Tibial artery (tissue), 4 donors: ENCODE measurements at regions not wholly inside any gene's neighbourhood (a gene's known extent, or its start where the extent isn't known, plus 50 kb on each side); places are given as distances from the start of the nearest gene placed in this dataset.

Experiments
- DNase-seq, 2 donors: peaks; one replicate each; pipeline ENCODE4 v3.0.0-alpha.2; 2019
- H3K27ac ChIP-seq, 2 donors: fragments of 200-600 bp; sonication (generic) in 1 of 2; 1 replicate in 1 of 2; 2 replicates in 1 of 2; pipeline ENCODE4 v1.5.1; 2018 to 2019; ENCODE audit warnings: mild to moderate bottlenecking in 1 of 2
- H3K27me3 ChIP-seq, 2 donors: fragments of 200-600 bp; sonication (generic) in 1 of 2; one replicate each; pipeline versions ENCODE4 v1.5.1 to v1.6.0; 2016 to 2019
- H3K36me3 ChIP-seq, 3 donors: fragments of 200-600 bp; sonication (generic) in 2 of 3; one replicate each; pipeline ENCODE4 v1.5.1; 2016 to 2019; ENCODE audit warnings: mild to moderate bottlenecking in 2 of 3
- H3K4me1 ChIP-seq, 4 donors: fragments of 200-600 bp; sonication (generic) in 2 of 4; 1 replicate in 3 of 4; 2 replicates in 1 of 4; pipeline ENCODE4 v1.5.1; 2016 to 2019
- H3K4me3 ChIP-seq, 2 donors: fragments of 200-600 bp; sonication (generic) in 1 of 2; 1 replicate in 1 of 2; 2 replicates in 1 of 2; pipeline ENCODE4 v1.5.1; 2018 to 2019; ENCODE audit warnings: mild to moderate bottlenecking in 2 of 2
- H3K9me3 ChIP-seq, 3 donors: fragments of 200-600 bp; sonication (generic) in 1 of 3; one replicate each; pipeline ENCODE4 v1.5.1; 2016 to 2019
- intact Hi-C: fragments of 100-400 bp; cut with DNase I; formaldehyde crosslinking; loops from one replicate; pipeline ENCODE4 v1.15.0; 2023; ENCODE audit warnings: low total_unique reads
- TF ChIP-seq, protein P1 (sequence below), 2 experiments: fragments of 200-600 bp in 1 of 2; fragments of 450-650 bp in 1 of 2; IDR thresholded peaks; one replicate each; pipeline ENCODE4 v1.5.1; 2017 to 2019; ENCODE audit warnings: antibody characterized with exemption in 2 of 2, mild to moderate bottlenecking in 1 of 2, moderate library complexity in 1 of 2

DNA sequence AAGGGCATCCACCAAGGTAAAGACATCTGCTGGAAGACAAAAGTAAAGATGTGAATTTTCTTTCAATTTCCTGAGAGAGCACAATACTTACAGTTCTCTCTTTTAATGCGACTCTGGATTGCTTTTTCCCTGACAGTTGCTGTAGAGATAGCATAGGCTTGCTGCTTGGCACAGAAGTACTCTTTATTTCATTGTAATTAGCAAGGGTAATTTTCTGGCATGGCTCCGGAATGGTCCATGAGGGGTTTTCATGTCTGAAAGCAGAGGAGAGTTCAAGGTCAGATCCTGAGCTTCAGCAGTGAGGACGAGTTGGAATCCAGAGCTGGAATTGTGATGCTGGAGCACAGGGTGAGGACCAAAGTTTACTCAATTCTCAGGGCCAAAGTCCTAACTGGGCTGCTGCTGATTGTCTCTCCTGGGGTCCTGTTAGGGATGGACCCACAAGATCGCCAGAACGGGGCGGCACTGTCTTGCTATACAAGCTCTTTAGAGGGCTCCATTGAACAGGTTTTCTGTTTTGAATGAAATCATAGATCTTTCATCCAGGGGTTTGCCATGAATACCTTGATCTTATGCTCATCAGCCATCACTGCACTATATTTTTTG is 190.0 kb upstream of the MKI67 start:
- DNase-seq = peak in 1 of 2 donors; percentile 20
- Histone ChIP-seq H3K27me3 (no peaks in the 10 kb centered on the region), H3K4me1 (no peaks in the 10 kb centered on the region), H3K36me3 (no peaks in the 10 kb centered on the region), H3K4me3 (no peak overlapping the region), H3K9me3 (no peaks in the 10 kb centered on the region), H3K27ac (no peak overlapping the region)
- TF ChIP-seq, protein P1, sequence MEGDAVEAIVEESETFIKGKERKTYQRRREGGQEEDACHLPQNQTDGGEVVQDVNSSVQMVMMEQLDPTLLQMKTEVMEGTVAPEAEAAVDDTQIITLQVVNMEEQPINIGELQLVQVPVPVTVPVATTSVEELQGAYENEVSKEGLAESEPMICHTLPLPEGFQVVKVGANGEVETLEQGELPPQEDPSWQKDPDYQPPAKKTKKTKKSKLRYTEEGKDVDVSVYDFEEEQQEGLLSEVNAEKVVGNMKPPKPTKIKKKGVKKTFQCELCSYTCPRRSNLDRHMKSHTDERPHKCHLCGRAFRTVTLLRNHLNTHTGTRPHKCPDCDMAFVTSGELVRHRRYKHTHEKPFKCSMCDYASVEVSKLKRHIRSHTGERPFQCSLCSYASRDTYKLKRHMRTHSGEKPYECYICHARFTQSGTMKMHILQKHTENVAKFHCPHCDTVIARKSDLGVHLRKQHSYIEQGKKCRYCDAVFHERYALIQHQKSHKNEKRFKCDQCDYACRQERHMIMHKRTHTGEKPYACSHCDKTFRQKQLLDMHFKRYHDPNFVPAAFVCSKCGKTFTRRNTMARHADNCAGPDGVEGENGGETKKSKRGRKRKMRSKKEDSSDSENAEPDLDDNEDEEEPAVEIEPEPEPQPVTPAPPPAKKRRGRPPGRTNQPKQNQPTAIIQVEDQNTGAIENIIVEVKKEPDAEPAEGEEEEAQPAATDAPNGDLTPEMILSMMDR (IDR thresholded peaks at IDR 0.05) = no peak
- intact Hi-C loops = no loop called here

DNA sequence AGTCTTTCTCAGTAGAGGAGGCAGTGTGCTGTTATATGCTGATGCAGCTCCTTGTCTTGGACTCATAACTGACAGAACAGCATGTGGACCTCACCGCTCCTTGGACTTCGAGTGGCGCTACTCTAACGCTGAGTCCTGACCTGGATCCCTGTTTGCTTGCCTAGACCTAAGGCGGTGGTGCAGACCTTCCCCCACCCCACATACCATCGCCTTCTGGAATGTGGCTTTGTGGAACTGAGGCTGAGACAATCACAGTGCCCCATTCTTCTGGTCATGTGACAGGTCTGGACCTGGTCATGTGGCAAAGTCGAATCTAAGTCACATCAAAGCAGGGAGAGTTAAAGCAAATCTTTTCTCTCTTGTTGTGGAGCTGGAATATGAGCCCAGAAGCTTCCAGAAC is 190.7 kb upstream of the MKI67 start:
- H3K9me3 ChIP-seq = no peaks in the 10 kb centered on the region
- H3K4me3 ChIP-seq = no peak overlapping the region
- peak in 1 of 2 donors; percentile 32 for DNase-seq
- H3K27ac ChIP-seq = no peak overlapping the region
- no peaks in the 10 kb centered on the region for H3K36me3 ChIP-seq
- H3K27me3 ChIP-seq = no peaks in the 10 kb centered on the region
- TF ChIP-seq, protein P1 (IDR thresholded peaks at IDR 0.05) = no peak
- no peaks in the 10 kb centered on the region for H3K4me1 ChIP-seq
- intact Hi-C loops = no loop called here

DNA sequence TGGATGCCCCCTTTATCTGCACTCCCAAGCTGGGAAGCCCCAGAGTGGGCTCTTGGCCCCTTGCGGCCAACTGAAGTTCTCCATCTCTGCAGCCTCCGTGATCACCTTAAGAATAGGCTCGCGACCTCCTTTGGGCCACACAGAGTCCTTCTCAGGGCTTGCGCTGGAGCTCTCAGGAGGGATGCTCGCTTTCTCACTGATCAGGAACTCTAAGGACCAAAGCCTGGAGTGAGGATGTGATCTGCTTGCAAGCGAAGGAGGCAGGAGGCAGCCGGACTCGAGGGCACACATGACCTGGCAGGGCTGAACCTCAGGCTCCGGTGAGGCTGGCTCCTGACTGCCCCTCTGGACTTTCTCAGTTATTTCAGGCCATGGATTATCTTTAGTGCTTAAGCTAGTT is 192.1 kb upstream of the MKI67 start:
- Histone ChIP-seq H3K27ac (no peak overlapping the region), H3K4me3 (no peak overlapping the region), H3K27me3 (no peaks in the 10 kb centered on the region), H3K9me3 (no peaks in the 10 kb centered on the region), H3K4me1 (no peaks in the 10 kb centered on the region), H3K36me3 (no peaks in the 10 kb centered on the region)
- peak in 1 of 2 donors; percentile 24 for DNase-seq
- TF ChIP-seq, protein P1 (IDR thresholded peaks at IDR 0.05) = no peak
- intact Hi-C loops = no loop called here

DNA sequence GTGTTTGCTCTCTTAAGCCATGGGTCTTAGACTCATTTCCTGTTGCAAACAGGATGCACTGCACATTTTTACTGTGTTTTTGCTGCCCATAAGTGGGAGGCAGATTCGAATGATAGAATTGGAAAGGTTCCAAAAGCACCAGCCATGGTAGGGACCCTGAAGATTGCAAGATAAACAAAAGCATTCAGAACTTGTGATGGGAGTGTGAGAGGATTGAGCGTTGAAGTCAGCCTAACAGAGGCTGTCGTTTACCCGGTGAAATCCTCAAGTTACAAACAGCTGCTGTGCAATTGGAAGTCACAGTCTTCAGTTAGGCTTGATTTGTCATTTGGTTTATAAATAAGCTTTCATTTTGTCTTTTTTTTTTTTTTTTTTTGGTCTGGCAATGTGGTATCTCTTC is 192.7 kb upstream of the MKI67 start:
- intact Hi-C loops = no loop called here
- TF ChIP-seq, protein P1 (IDR thresholded peaks at IDR 0.05) = no peak
- no peak for DNase-seq
- H3K9me3 ChIP-seq = no peaks in the 10 kb centered on the region
- no peaks in the 10 kb centered on the region for H3K36me3 ChIP-seq
- no peak overlapping the region for H3K4me3 ChIP-seq
- no peaks in the 10 kb centered on the region for H3K4me1 ChIP-seq
- H3K27ac ChIP-seq = no peak overlapping the region
- H3K27me3 ChIP-seq = peaks cover 0 to 2% of the 10 kb centered on the region in 2 donors

DNA sequence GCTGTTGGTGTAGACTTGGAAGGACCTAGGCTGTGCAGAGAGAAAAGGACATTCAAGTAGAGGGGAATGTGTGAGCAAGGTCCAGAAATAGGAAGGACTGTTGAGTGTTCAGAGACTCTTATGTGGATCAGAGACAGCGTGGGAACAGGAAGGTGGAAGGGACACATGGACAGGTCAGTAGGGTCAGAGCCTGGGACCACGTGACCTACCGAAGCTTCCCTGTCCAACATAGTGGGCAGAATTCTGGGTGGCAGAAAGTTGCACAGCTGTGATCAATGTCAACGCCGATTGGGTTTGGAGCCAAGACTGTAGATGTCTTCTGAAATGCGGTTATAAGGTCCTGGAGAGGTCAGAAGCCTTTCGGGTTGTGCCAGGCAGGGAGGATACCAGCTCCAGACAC is 195.9 kb upstream of the MKI67 start:
- Histone ChIP-seq H3K4me1 (no peaks in the 10 kb centered on the region), H3K9me3 (peaks cover 0 to 7% (median 0%) of the 10 kb centered on the region in 3 donors), H3K4me3 (no peak overlapping the region), H3K27ac (no peak overlapping the region), H3K36me3 (no peaks in the 10 kb centered on the region), H3K27me3 (peaks cover 0 to 4% of the 10 kb centered on the region in 2 donors)
- intact Hi-C loops = loop anchor here (5.0 kb wide), 1 partner anchor 775 kb away; the partner anchor contains the start of gene NPS
- TF ChIP-seq, protein P1 (IDR thresholded peaks at IDR 0.05) = no peak
- no peak for DNase-seq
